A549 (cell line): ENCODE measurements at regions not wholly inside any gene's neighbourhood (a gene's known extent, or its start where the extent isn't known, plus 50 kb on each side); places are given as distances from the start of the nearest gene placed in this dataset.

Experiments used
- ATAC-seq, 2 experiments: fragments of 200-7000 bp in 1 of 2; fragments of >200 bp in 1 of 2; cut with Nextera tagmentation in 1 of 2; cut with Tn5 transposase in 1 of 2; 3 replicates each; pipeline versions ENCODE4 v1.8.0 to v1.9.1; 2018 to 2020; ENCODE audit warnings: mild to moderate bottlenecking in 1 of 2, moderate library complexity in 1 of 2
- CTCF ChIA-PET: fragments of 300-600 bp; sonication (Branson Sonifier 250); formaldehyde crosslinking; extraction: SDS; loops from one replicate; lab custom pipeline; 2021; ENCODE audit warnings: antibody characterized with exemption, inconsistent platforms; lab: Yijun Ruan, JAX
- POLR2A ChIA-PET: fragments of 350-600 bp; formaldehyde crosslinking; extraction: SDS; loops from one replicate; lab custom pipeline; 2021; ENCODE audit warnings: antibody characterized with exemption, inconsistent platforms; lab: Yijun Ruan, JAX
- DNase-seq, 2 experiments: peaks; one replicate each; pipeline versions ENCODE4 v3.0.0 to v3.0.0-alpha.2; 2011 to 2016; ENCODE audit warnings: low read depth in 1 of 2, low spot score in 1 of 2
- FAIRE-seq: peaks from 2 replicates; lab custom pipeline; 2011; peaks lifted over from hg19 to GRCh38; lab: Jason Lieb, UNC
- H3K27ac ChIP-seq, 2 experiments: fragments of >200 bp; sonication (Bioruptor Twin); formaldehyde crosslinking; 3 replicates each; pipeline ENCODE4 v1.5.1; 2016 to 2017
- H3K4me1 ChIP-seq: fragments of >200 bp; sonication (Bioruptor Twin); formaldehyde crosslinking; 3 replicates; pipeline ENCODE4 v1.6.1; 2016
- H3K4me2 ChIP-seq: fragments of >200 bp; sonication (Bioruptor Twin); formaldehyde crosslinking; 3 replicates; pipeline ENCODE4 v1.6.1; 2016
- H3K4me3 ChIP-seq: fragments of >200 bp; sonication (Bioruptor Twin); formaldehyde crosslinking; 3 replicates; pipeline ENCODE4 v1.5.1; 2016
- H3K9me3 ChIP-seq: fragments of >200 bp; sonication (Bioruptor Twin); formaldehyde crosslinking; 3 replicates; pipeline ENCODE4 v1.6.1; 2016
- CBX2 ChIP-seq: fragments of 200-600 bp; sonication (generic); IDR thresholded peaks from 2 replicates; pipeline ENCODE4 v1.6.1; 2016; ENCODE audit warnings: low read depth, mild to moderate bottlenecking, borderline replicate concordance
- CHD2 ChIP-seq: fragments of 150-350 bp; IDR thresholded peaks from 2 replicates; pipeline ENCODE4 v1.6.1; 2014; ENCODE audit warnings: low read length; ENCODE audit not compliant: partially characterized antibody
- ESRRA ChIP-seq: fragments of 150-350 bp; IDR thresholded peaks from 2 replicates; pipeline ENCODE4 v1.6.1; 2014; ENCODE audit warnings: mild to moderate bottlenecking, low read length, borderline replicate concordance
- FOSB ChIP-seq: fragments of 250-450 bp; sonication (Bioruptor Pico); IDR thresholded peaks from 2 replicates; pipeline ENCODE4 v1.5.0; 2020; ENCODE audit warnings: mild to moderate bottlenecking, moderate library complexity
- FOXS1 ChIP-seq: fragments of 250-450 bp; sonication (Bioruptor Pico); IDR thresholded peaks from 2 replicates; pipeline ENCODE4 v1.5.0; 2020; ENCODE audit warnings: mild to moderate bottlenecking, moderate library complexity
- HDAC2 ChIP-seq: fragments of 200-600 bp; sonication (generic); IDR thresholded peaks from 2 replicates; pipeline ENCODE4 v1.6.1; 2016
- HOXA7 ChIP-seq: fragments of 250-450 bp; sonication (Bioruptor Pico); IDR thresholded peaks from 2 replicates; pipeline ENCODE4 v1.5.0; 2020; ENCODE audit warnings: mild to moderate bottlenecking, moderate library complexity
- JUN ChIP-seq, 2 experiments: fragments of >200 bp; sonication (Bioruptor Twin); formaldehyde crosslinking; IDR thresholded peaks; 2 replicates in 1 of 2; 3 replicates in 1 of 2; pipeline ENCODE4 v1.6.1; 2016 to 2017
- JUNB ChIP-seq: fragments of >200 bp; sonication (Bioruptor Twin); formaldehyde crosslinking; IDR thresholded peaks from 2 replicates; pipeline ENCODE4 v1.6.1; 2016
- NPAS2 ChIP-seq: fragments of 250-450 bp; sonication (Bioruptor Pico); IDR thresholded peaks from 2 replicates; pipeline ENCODE4 v1.8.0; 2022; ENCODE audit warnings: mild to moderate bottlenecking, moderate library complexity, borderline replicate concordance
- PHF8 ChIP-seq: fragments of 200-600 bp; sonication (generic); IDR thresholded peaks from 2 replicates; pipeline ENCODE4 v1.6.1; 2016; ENCODE audit warnings: low read depth, mild to moderate bottlenecking, antibody characterized with exemption, moderate library complexity, borderline replicate concordance
- RAD21 ChIP-seq, 2 experiments: fragments of >200 bp in 1 of 2; sonication (Bioruptor Twin) in 1 of 2; formaldehyde crosslinking in 1 of 2; IDR thresholded peaks in 1 of 2; conservative IDR thresholded peaks in 1 of 2; 2 replicates in 1 of 2; 3 replicates in 1 of 2; pipeline ENCODE4 v1.6.1; 2012 to 2018; ENCODE audit warnings: inconsistent platforms in 1 of 2
- RFX5 ChIP-seq: fragments of 450-650 bp; IDR thresholded peaks from 2 replicates; pipeline ENCODE4 v1.7.1; 2014; ENCODE audit warnings: antibody characterized with exemption, mild to moderate bottlenecking, moderate library complexity
- RNF2 ChIP-seq: fragments of 200-600 bp; sonication (generic); IDR thresholded peaks from 2 replicates; pipeline ENCODE4 v1.6.1; 2016; ENCODE audit warnings: low read depth, mild to moderate bottlenecking, antibody characterized with exemption, moderate library complexity, borderline replicate concordance
- SREBF2 ChIP-seq: fragments of 450-650 bp; IDR thresholded peaks from 2 replicates; pipeline ENCODE4 v1.6.1; 2014; ENCODE audit warnings: mild to moderate bottlenecking, moderate library complexity
- ZC3H11A ChIP-seq: fragments of 450-650 bp; IDR thresholded peaks from 2 replicates; pipeline ENCODE4 v1.6.1; 2014; ENCODE audit warnings: antibody characterized with exemption, mild to moderate bottlenecking
- ZFP36 ChIP-seq: fragments of 450-650 bp; IDR thresholded peaks from 2 replicates; pipeline ENCODE4 v1.6.1; 2014; ENCODE audit warnings: borderline replicate concordance; ENCODE audit not compliant: partially characterized antibody
- ZSCAN20 ChIP-seq: fragments of 250-450 bp; sonication (Bioruptor Pico); IDR thresholded peaks from 2 replicates; pipeline ENCODE4 v1.8.0; 2022; ENCODE audit warnings: mild to moderate bottlenecking, moderate library complexity
- WGBS: methylation state at CpG from one replicate; pipeline ENCODE4 v1.1.6; 2017; ENCODE audit errors: missing lambda C conversion rate; 5-methylcytosine and 5-hydroxymethylcytosine counted together
- TF ChIP-seq, protein P1 (sequence below): IDR thresholded peaks from 2 replicates; pipeline ENCODE4 v1.6.1; 2012; ENCODE audit warnings: low read depth, borderline replicate concordance
- TF ChIP-seq, protein P2 (sequence below): IDR thresholded peaks from 2 replicates; pipeline ENCODE4 v1.6.1; 2012
- TF ChIP-seq, protein P3 (sequence below): fragments of 200-600 bp; sonication (generic); IDR thresholded peaks from 2 replicates; pipeline ENCODE4 v1.6.1; 2016; ENCODE audit warnings: antibody characterized with exemption, mild to moderate bottlenecking, moderate library complexity
- TF ChIP-seq, protein P4 (sequence below): fragments of 250-450 bp; sonication (Bioruptor Pico); IDR thresholded peaks from 2 replicates; pipeline ENCODE4 v1.5.0; 2020; ENCODE audit warnings: low read depth, mild to moderate bottlenecking, moderate library complexity
- TF ChIP-seq, protein P5 (sequence below): fragments of 250-450 bp; sonication (Bioruptor Pico); IDR thresholded peaks from 2 replicates; pipeline ENCODE4 v1.5.0; 2021; ENCODE audit warnings: mild to moderate bottlenecking, moderate library complexity, borderline replicate concordance
- TF ChIP-seq, protein P6 (sequence below): fragments of 450-650 bp; IDR thresholded peaks from 2 replicates; pipeline ENCODE4 v1.6.1; 2014; ENCODE audit warnings: antibody characterized with exemption

DNA sequence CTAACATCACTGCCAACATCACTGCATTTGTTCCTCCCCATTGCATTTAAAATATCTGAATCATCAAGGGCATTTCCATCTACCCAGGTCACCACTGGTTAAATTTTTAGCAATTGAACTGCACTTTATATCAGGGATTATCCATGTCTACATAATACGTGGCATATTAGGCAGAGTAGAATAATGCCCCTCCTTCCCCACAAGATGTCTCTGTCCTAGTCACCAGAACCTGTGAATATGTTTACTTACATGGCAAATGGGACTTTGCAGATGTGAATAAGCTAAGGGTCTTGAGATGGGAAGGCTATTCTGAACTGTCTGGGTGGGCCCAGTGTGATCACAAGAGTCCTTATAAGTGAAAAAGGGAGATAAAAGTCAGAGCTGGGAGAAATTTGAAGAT is 181.7 kb upstream of the ARID2 start (continued):
- TF ChIP-seq RFX5, result no peak
- TF ChIP-seq, protein P1, sequence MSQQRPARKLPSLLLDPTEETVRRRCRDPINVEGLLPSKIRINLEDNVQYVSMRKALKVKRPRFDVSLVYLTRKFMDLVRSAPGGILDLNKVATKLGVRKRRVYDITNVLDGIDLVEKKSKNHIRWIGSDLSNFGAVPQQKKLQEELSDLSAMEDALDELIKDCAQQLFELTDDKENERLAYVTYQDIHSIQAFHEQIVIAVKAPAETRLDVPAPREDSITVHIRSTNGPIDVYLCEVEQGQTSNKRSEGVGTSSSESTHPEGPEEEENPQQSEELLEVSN, result no peak
- TF ChIP-seq, protein P2, sequence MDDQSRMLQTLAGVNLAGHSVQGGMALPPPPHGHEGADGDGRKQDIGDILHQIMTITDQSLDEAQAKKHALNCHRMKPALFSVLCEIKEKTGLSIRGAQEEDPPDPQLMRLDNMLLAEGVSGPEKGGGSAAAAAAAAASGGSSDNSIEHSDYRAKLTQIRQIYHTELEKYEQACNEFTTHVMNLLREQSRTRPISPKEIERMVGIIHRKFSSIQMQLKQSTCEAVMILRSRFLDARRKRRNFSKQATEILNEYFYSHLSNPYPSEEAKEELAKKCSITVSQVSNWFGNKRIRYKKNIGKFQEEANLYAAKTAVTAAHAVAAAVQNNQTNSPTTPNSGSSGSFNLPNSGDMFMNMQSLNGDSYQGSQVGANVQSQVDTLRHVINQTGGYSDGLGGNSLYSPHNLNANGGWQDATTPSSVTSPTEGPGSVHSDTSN, result no peak
- TF ChIP-seq, all 56 proteins: peak for 0

DNA sequence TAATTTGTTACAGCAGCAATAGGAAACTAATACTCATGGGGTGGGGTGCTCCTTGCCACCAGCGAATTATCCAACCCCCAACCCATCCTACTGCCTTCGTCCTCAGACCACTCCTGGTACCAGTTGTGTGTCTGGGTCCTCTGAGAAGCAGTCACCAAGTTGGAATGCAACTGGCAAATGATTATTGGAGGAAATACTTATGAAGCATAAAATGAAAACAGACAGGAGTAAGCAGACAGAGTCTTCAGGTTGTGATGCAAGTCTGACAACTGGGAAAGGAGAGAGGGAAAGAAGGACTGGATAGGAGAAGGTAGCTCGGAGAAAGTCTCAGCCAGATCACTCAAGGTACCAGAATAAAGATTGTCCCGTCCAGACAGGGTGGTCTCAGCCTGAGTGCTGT is 181.1 kb upstream of the ARID2 start:
- H3K4me2 ChIP-seq, result no peak overlapping the region
- no peaks in the 10 kb centered on the region for H3K4me1 ChIP-seq
- H3K9me3 ChIP-seq, result no peaks in the 10 kb centered on the region
- FAIRE-seq (no peak), ATAC-seq (no peak), DNase-seq (no peak)
- POLR2A ChIA-PET, result no interaction called here
- H3K4me3 ChIP-seq, result no peak overlapping the region
- no peak overlapping the region for H3K27ac ChIP-seq
- CTCF ChIA-PET, result no interaction called here
- 20% methylated on average over 4 of the region's 4 CpGs for WGBS
- TF ChIP-seq HDAC2 (no peak), ZFP36 (no peak), SREBF2 (no peak), FOXS1 (CRISPR knock-in tag) (no peak), RFX5 (no peak), ESRRA (no peak), JUNB (no peak), CBX2 (no peak), ZSCAN20 (CRISPR knock-in tag) (no peak), JUN (IDR thresholded peaks at IDR 0.05) (no peak), RNF2 (no peak), CHD2 (no peak)
- TF ChIP-seq, protein P3, sequence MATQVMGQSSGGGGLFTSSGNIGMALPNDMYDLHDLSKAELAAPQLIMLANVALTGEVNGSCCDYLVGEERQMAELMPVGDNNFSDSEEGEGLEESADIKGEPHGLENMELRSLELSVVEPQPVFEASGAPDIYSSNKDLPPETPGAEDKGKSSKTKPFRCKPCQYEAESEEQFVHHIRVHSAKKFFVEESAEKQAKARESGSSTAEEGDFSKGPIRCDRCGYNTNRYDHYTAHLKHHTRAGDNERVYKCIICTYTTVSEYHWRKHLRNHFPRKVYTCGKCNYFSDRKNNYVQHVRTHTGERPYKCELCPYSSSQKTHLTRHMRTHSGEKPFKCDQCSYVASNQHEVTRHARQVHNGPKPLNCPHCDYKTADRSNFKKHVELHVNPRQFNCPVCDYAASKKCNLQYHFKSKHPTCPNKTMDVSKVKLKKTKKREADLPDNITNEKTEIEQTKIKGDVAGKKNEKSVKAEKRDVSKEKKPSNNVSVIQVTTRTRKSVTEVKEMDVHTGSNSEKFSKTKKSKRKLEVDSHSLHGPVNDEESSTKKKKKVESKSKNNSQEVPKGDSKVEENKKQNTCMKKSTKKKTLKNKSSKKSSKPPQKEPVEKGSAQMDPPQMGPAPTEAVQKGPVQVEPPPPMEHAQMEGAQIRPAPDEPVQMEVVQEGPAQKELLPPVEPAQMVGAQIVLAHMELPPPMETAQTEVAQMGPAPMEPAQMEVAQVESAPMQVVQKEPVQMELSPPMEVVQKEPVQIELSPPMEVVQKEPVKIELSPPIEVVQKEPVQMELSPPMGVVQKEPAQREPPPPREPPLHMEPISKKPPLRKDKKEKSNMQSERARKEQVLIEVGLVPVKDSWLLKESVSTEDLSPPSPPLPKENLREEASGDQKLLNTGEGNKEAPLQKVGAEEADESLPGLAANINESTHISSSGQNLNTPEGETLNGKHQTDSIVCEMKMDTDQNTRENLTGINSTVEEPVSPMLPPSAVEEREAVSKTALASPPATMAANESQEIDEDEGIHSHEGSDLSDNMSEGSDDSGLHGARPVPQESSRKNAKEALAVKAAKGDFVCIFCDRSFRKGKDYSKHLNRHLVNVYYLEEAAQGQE, result no peak
- TF ChIP-seq, protein P2, result no peak
- TF ChIP-seq, protein P4, sequence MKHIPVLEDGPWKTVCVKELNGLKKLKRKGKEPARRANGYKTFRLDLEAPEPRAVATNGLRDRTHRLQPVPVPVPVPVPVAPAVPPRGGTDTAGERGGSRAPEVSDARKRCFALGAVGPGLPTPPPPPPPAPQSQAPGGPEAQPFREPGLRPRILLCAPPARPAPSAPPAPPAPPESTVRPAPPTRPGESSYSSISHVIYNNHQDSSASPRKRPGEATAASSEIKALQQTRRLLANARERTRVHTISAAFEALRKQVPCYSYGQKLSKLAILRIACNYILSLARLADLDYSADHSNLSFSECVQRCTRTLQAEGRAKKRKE, result no peak

DNA sequence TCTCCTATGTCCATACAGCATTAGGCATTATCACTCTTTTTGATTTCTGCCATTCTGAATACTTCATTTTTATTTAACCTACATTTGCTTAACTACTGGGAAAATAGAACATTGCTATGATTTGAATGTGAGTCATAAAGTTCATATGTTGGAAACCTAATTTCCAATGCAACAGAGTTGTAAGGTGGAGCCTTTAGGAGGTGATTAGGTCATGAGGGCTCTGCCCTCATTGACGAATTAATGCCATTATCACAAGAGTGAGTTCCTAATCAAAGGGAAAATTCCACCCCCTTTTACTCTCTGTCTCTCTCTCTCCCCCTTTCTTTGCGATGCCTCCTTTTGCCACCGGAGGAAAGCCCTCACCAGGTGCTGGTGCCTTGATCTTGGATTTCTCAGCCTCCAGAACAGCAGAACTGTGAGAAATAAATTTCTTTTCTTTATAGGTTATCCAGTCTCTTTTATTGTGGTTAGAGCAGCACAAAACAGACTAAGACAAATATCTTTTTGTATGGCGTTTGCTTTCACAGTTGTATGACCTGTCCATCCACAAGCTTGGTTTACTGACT is 180.1 kb upstream of the ARID2 start:
- 54% methylated on average over 4 of the region's 4 CpGs for WGBS
- CTCF ChIA-PET, result no interaction called here
- Histone ChIP-seq H3K4me2 (no peak overlapping the region), H3K27ac (no peak overlapping the region), H3K4me1 (no peaks in the 10 kb centered on the region), H3K4me3 (no peak overlapping the region), H3K9me3 (no peaks in the 10 kb centered on the region)
- no peak for DNase-seq
- ATAC-seq, result no peak
- POLR2A ChIA-PET, result no interaction called here
- FAIRE-seq, result no peak
- TF ChIP-seq ZC3H11A (no peak), PHF8 (no peak), HOXA7 (no peak), ESRRA (no peak), NPAS2 (CRISPR knock-in tag) (no peak), FOSB (no peak), RAD21 (conservative IDR thresholded peaks at IDR 0.05 in 1 of 2, IDR thresholded peaks at IDR 0.05 in 1 of 2) (no peak)
- TF ChIP-seq, protein P5, sequence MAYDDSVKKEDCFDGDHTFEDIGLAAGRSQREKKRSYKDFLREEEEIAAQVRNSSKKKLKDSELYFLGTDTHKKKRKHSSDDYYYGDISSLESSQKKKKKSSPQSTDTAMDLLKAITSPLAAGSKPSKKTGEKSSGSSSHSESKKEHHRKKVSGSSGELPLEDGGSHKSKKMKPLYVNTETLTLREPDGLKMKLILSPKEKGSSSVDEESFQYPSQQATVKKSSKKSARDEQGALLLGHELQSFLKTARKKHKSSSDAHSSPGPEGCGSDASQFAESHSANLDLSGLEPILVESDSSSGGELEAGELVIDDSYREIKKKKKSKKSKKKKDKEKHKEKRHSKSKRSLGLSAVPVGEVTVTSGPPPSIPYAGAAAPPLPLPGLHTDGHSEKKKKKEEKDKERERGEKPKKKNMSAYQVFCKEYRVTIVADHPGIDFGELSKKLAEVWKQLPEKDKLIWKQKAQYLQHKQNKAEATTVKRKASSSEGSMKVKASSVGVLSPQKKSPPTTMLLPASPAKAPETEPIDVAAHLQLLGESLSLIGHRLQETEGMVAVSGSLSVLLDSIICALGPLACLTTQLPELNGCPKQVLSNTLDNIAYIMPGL (CRISPR knock-in tag), result no peak
- TF ChIP-seq, protein P1, result no peak
- TF ChIP-seq, protein P6, sequence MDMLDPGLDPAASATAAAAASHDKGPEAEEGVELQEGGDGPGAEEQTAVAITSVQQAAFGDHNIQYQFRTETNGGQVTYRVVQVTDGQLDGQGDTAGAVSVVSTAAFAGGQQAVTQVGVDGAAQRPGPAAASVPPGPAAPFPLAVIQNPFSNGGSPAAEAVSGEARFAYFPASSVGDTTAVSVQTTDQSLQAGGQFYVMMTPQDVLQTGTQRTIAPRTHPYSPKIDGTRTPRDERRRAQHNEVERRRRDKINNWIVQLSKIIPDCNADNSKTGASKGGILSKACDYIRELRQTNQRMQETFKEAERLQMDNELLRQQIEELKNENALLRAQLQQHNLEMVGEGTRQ, result no peak
